HEK293 (cell line): ENCODE measurements at regions not wholly inside any gene's neighbourhood (a gene's known extent, or its start where the extent isn't known, plus 50 kb on each side); places are given as distances from the start of the nearest gene placed in this dataset.

ENCODE experiments used
- CTCF ChIA-PET: fragments of 350-600 bp; formaldehyde crosslinking; extraction: SDS; loops from one replicate; lab custom pipeline; 2021; ENCODE audit warnings: antibody characterized with exemption; lab: Yijun Ruan, JAX
- POLR2A ChIA-PET: fragments of 300-600 bp; formaldehyde crosslinking; extraction: SDS; loops from one replicate; lab custom pipeline; 2020; ENCODE audit warnings: antibody characterized with exemption, inconsistent platforms; lab: Yijun Ruan, JAX
- H3K27ac ChIP-seq: fragments of 200-500 bp; sonication (Bioruptor generic); 2 replicates; pipeline ENCODE4 v1.5.1; 2014; ENCODE audit warnings: low read depth, low read length, control low read depth, inconsistent platforms; ENCODE audit errors: extremely low read depth
- H3K36me3 ChIP-seq, 2 experiments: fragments of 200-500 bp in 1 of 2; sonication (Bioruptor generic) in 1 of 2; 1 replicate in 1 of 2; 2 replicates in 1 of 2; pipeline ENCODE4 v1.5.1; 2014 to 2017; ENCODE audit warnings: inconsistent platforms in 2 of 2, low read length in 2 of 2; ENCODE audit not compliant: control insufficient read depth in 2 of 2, insufficient read depth in 1 of 2
- H3K4me1 ChIP-seq: fragments of 200-500 bp; sonication (Bioruptor generic); 2 replicates; pipeline ENCODE4 v1.5.1; 2014; ENCODE audit warnings: mild to moderate bottlenecking, low read length, inconsistent platforms; ENCODE audit not compliant: control insufficient read depth, insufficient read depth
- H3K4me3 ChIP-seq: 2 replicates; pipeline ENCODE4 v1.5.1; 2011; ENCODE audit warnings: low read depth, mild to moderate bottlenecking, control low read depth, low read length, moderate library complexity
- H3K9me3 ChIP-seq: fragments of 200-500 bp; sonication (Bioruptor generic); 2 replicates; pipeline ENCODE4 v1.5.1; 2014; ENCODE audit warnings: low read depth, low read length, inconsistent platforms; ENCODE audit not compliant: control insufficient read depth, insufficient read depth
- BCL11B ChIP-seq: fragments of 450-650 bp; formaldehyde crosslinking; IDR thresholded peaks from 2 replicates; pipeline ENCODE4 v1.5.1; 2016; ENCODE audit warnings: low read depth, missing biosample characterization, missing genetic modification characterization
- HOXD13 ChIP-seq: sonication (generic); formaldehyde crosslinking; IDR thresholded peaks from 2 replicates; pipeline ENCODE4 v1.8.0; 2022; ENCODE audit warnings: missing genetic modification reagents, borderline replicate concordance
- KLF1 ChIP-seq: fragments of 450-650 bp; formaldehyde crosslinking; IDR thresholded peaks from 2 replicates; pipeline ENCODE4 v1.5.1; 2016; ENCODE audit warnings: missing biosample characterization, missing genetic modification characterization
- KLF16 ChIP-seq: fragments of 450-650 bp; formaldehyde crosslinking; IDR thresholded peaks from 2 replicates; pipeline ENCODE4 v1.5.1; 2017; ENCODE audit warnings: missing biosample characterization, missing genetic modification characterization
- KLF8 ChIP-seq: fragments of 450-650 bp; formaldehyde crosslinking; IDR thresholded peaks from 2 replicates; pipeline ENCODE4 v1.5.1; 2016; ENCODE audit warnings: missing biosample characterization, missing genetic modification characterization
- SALL2 ChIP-seq: fragments of 450-650 bp; formaldehyde crosslinking; IDR thresholded peaks from 2 replicates; pipeline ENCODE4 v1.5.0; 2017; ENCODE audit warnings: missing biosample characterization, mild to moderate bottlenecking, missing genetic modification characterization, borderline replicate concordance
- SP2 ChIP-seq: fragments of 450-650 bp; formaldehyde crosslinking; IDR thresholded peaks from 2 replicates; pipeline ENCODE4 v1.5.1; 2016; ENCODE audit warnings: missing biosample characterization, missing genetic modification characterization
- SP7 ChIP-seq: fragments of 450-650 bp; formaldehyde crosslinking; IDR thresholded peaks from 2 replicates; pipeline ENCODE4 v1.5.1; 2016; ENCODE audit warnings: missing biosample characterization, missing genetic modification characterization
- ZNF169 ChIP-seq: fragments of 450-650 bp; formaldehyde crosslinking; IDR thresholded peaks from 2 replicates; pipeline ENCODE4 v1.5.1; 2016; ENCODE audit warnings: missing biosample characterization, missing genetic modification characterization
- ZNF2 ChIP-seq: fragments of 450-650 bp; formaldehyde crosslinking; IDR thresholded peaks from 2 replicates; pipeline ENCODE4 v1.5.1; 2016; ENCODE audit warnings: missing biosample characterization, missing genetic modification characterization
- ZNF211 ChIP-seq: fragments of 450-650 bp; formaldehyde crosslinking; IDR thresholded peaks from 2 replicates; pipeline ENCODE4 v1.5.1; 2016; ENCODE audit warnings: low read depth, missing biosample characterization, missing genetic modification characterization
- ZNF223 ChIP-seq: fragments of 450-650 bp; formaldehyde crosslinking; IDR thresholded peaks from 2 replicates; pipeline ENCODE4 v1.5.1; 2016; ENCODE audit warnings: missing biosample characterization, missing genetic modification characterization
- ZNF366 ChIP-seq: fragments of 450-650 bp; formaldehyde crosslinking; conservative IDR thresholded peaks from 2 replicates; pipeline ENCODE4 v1.5.1; 2016; ENCODE audit warnings: missing biosample characterization, missing genetic modification characterization
- ZNF501 ChIP-seq: fragments of 450-650 bp; formaldehyde crosslinking; IDR thresholded peaks from 2 replicates; pipeline ENCODE4 v1.5.1; 2016; ENCODE audit warnings: missing biosample characterization, missing genetic modification characterization
- ZNF521 ChIP-seq: fragments of 450-650 bp; formaldehyde crosslinking; IDR thresholded peaks from 2 replicates; pipeline ENCODE4 v1.5.1; 2017; ENCODE audit warnings: missing biosample characterization, mild to moderate bottlenecking, missing genetic modification characterization
- ZNF768 ChIP-seq: fragments of 450-650 bp; formaldehyde crosslinking; IDR thresholded peaks from 2 replicates; pipeline ENCODE4 v1.5.1; 2018; ENCODE audit warnings: missing biosample characterization, mild to moderate bottlenecking, missing genetic modification characterization
- TF ChIP-seq, protein P1 (sequence below): fragments of 450-650 bp; formaldehyde crosslinking; conservative IDR thresholded peaks from 2 replicates; pipeline ENCODE4 v1.5.1; 2016; ENCODE audit warnings: low read depth, missing biosample characterization, missing genetic modification characterization
- TF ChIP-seq, protein P2 (sequence below): fragments of 450-650 bp; IDR thresholded peaks from 2 replicates; pipeline ENCODE4 v1.5.1; 2018; ENCODE audit warnings: missing biosample characterization, missing genetic modification characterization
- TF ChIP-seq, protein P3 (sequence below): fragments of 450-650 bp; formaldehyde crosslinking; IDR thresholded peaks from 2 replicates; pipeline ENCODE4 v1.5.1; 2016; ENCODE audit warnings: missing biosample characterization, missing genetic modification characterization
- TF ChIP-seq, protein P4 (sequence below): fragments of 450-650 bp; formaldehyde crosslinking; IDR thresholded peaks from 2 replicates; pipeline ENCODE4 v1.5.1; 2016; ENCODE audit warnings: missing biosample characterization, missing genetic modification characterization

DNA sequence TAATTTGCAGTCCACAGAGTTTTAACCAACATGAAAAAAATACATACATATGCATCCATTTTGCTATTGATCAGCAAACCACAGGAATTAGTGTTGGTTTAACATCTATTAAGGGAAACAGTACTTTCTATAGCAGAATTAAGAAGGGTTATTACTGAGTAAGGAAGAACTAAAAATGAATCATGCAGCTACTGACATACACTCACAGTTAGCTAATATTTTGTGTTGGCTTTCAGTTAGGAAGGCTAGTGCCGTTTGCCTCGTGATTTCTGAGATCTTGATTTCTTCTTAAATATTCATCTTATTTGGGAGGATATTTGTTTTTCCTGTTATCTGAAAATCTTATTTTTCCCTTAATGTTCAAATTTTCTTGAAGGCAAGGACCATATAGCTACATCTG, 423.4 kb downstream of the NOVA1 start (continued):
- TF ChIP-seq, protein P1, sequence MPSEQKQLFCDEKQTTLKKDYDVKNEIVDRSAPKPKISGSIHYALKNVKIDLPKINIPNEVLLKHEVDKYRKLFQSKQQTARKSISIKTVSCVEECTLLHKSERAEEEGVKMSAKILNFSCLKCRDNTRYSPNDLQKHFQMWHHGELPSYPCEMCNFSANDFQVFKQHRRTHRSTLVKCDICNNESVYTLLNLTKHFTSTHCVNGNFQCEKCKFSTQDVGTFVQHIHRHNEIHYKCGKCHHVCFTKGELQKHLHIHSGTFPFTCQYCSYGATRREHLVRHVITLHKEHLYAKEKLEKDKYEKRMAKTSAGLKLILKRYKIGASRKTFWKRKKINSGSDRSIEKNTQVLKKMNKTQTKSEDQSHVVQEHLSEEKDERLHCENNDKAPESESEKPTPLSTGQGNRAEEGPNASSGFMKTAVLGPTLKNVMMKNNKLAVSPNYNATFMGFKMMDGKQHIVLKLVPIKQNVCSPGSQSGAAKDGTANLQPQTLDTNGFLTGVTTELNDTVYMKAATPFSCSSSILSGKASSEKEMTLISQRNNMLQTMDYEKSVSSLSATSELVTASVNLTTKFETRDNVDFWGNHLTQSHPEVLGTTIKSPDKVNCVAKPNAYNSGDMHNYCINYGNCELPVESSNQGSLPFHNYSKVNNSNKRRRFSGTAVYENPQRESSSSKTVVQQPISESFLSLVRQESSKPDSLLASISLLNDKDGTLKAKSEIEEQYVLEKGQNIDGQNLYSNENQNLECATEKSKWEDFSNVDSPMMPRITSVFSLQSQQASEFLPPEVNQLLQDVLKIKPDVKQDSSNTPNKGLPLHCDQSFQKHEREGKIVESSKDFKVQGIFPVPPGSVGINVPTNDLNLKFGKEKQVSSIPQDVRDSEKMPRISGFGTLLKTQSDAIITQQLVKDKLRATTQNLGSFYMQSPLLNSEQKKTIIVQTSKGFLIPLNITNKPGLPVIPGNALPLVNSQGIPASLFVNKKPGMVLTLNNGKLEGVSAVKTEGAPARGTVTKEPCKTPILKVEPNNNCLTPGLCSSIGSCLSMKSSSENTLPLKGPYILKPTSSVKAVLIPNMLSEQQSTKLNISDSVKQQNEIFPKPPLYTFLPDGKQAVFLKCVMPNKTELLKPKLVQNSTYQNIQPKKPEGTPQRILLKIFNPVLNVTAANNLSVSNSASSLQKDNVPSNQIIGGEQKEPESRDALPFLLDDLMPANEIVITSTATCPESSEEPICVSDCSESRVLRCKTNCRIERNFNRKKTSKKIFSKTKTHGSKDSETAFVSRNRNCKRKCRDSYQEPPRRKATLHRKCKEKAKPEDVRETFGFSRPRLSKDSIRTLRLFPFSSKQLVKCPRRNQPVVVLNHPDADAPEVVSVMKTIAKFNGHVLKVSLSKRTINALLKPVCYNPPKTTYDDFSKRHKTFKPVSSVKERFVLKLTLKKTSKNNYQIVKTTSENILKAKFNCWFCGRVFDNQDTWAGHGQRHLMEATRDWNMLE (tag by site-specific recombination): no peak

DNA sequence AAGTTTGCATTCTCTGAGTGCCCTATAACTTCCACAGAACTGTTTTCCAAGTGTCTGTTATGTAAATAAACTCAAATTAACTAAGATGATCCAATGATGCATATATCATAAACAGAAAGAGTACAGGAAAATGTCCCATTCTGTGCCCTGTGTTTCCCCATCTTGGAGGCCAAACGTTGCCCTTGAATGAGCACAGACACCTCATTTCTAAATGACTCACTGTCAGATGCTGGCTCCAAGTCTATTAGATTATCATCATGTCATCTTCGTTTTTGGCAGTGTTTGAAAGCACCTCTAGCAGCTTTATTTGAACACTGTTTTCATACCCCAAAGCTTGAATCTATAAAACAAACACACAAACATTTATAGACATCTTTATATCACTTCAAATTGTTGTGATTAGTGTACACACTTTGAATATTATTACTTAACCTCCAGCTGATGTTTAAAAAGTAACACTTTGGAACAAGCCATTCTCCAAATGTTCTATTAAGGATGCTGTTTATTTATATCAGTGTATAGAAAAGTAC, 424.2 kb downstream of the NOVA1 start:
- ChIA-PET CTCF (no interaction called here), POLR2A (no interaction called here)
- Histone ChIP-seq H3K27ac (no peak overlapping the region), H3K4me1 (no peaks in the 10 kb centered on the region), H3K4me3 (no peak overlapping the region), H3K36me3 (no peaks in the 10 kb centered on the region), H3K9me3 (no peaks in the 10 kb centered on the region)
- TF ChIP-seq ZNF501 (tag by site-specific recombination): no peak
- TF ChIP-seq ZNF169 (tag by site-specific recombination): no peak
- TF ChIP-seq KLF1 (tag by site-specific recombination): no peak
- TF ChIP-seq ZNF2: no peak
- no peak for TF ChIP-seq ZNF768
- TF ChIP-seq ZNF521 (tag by site-specific recombination): no peak
- TF ChIP-seq ZNF366 (tag by site-specific recombination): no peak
- TF ChIP-seq, protein P2, sequence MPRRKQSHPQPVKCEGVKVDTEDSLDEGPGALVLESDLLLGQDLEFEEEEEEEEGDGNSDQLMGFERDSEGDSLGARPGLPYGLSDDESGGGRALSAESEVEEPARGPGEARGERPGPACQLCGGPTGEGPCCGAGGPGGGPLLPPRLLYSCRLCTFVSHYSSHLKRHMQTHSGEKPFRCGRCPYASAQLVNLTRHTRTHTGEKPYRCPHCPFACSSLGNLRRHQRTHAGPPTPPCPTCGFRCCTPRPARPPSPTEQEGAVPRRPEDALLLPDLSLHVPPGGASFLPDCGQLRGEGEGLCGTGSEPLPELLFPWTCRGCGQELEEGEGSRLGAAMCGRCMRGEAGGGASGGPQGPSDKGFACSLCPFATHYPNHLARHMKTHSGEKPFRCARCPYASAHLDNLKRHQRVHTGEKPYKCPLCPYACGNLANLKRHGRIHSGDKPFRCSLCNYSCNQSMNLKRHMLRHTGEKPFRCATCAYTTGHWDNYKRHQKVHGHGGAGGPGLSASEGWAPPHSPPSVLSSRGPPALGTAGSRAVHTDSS (tag by site-specific recombination): no peak
- no peak for TF ChIP-seq SALL2 (tag by site-specific recombination)
- TF ChIP-seq SP2 (tag by site-specific recombination): no peak
- no peak for TF ChIP-seq KLF8 (tag by site-specific recombination)
- no peak for TF ChIP-seq ZNF211
- no peak for TF ChIP-seq SP7 (tag by site-specific recombination)
- no peak for TF ChIP-seq BCL11B (tag by site-specific recombination)
- TF ChIP-seq HOXD13 (CRISPR knock-in tag): no peak
- no peak for TF ChIP-seq KLF16
- TF ChIP-seq ZNF223 (tag by site-specific recombination): no peak
- TF ChIP-seq, protein P3, sequence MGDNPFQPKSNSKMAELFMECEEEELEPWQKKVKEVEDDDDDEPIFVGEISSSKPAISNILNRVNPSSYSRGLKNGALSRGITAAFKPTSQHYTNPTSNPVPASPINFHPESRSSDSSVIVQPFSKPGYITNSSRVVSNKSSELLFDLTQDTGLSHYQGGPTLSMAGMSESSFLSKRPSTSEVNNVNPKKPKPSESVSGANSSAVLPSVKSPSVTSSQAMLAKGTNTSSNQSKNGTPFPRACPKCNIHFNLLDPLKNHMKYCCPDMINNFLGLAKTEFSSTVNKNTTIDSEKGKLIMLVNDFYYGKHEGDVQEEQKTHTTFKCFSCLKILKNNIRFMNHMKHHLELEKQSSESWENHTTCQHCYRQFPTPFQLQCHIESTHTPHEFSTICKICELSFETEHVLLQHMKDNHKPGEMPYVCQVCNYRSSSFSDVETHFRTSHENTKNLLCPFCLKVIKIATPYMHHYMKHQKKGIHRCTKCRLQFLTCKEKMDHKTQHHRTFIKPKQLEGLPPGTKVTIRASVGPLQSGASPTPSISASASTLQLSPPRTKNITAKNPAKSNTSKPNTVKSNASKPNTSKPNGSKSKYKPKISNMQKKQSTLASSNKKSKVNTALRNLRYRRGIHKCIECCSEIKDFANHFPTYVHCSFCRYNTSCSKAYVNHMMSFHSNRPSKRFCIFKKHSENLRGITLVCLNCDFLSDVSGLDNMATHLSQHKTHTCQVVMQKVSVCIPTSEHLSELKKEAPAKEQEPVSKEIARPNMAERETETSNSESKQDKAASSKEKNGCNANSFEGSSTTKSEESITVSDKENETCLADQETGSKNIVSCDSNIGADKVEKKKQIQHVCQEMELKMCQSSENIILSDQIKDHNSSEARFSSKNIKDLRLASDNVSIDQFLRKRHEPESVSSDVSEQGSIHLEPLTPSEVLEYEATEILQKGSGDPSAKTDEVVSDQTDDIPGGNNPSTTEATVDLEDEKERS: no peak
- TF ChIP-seq, protein P4, sequence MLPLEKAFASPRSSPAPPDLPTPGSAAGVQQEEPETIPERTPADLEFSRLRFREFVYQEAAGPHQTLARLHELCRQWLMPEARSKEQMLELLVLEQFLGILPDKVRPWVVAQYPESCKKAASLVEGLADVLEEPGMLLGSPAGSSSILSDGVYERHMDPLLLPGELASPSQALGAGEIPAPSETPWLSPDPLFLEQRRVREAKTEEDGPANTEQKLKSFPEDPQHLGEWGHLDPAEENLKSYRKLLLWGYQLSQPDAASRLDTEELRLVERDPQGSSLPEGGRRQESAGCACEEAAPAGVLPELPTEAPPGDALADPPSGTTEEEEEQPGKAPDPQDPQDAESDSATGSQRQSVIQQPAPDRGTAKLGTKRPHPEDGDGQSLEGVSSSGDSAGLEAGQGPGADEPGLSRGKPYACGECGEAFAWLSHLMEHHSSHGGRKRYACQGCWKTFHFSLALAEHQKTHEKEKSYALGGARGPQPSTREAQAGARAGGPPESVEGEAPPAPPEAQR (tag by site-specific recombination): no peak
